Stimulated activated naive CD8-positive, alpha-beta T cell treated with anti-CD3 and anti-CD28 coated beads, Interleukin-15, amount 100 ng/mL, for 72 hours (primary cell): ENCODE measurements at regions not wholly inside any gene's neighbourhood (a gene's known extent, or its start where the extent isn't known, plus 50 kb on each side); places are given as distances from the start of the nearest gene placed in this dataset.
A peak's percentile ranks its signal among the peaks of the same experiment; 100 is the strongest.

ENCODE experiments used
- ATAC-seq: fragments of 150-1000 bp; cut with Tn5 transposase; 2 replicates; pipeline ENCODE4 v1.10.0; 2021; ENCODE audit warnings: mild to moderate bottlenecking, moderate library complexity
- DNase-seq, 2 donors: peaks; one replicate each; pipeline ENCODE4 v3.0.0; 2021 to 2022
- H3K27ac Mint-ChIP-seq, 2 donors: one replicate each; pipeline ENCODE4 v1.8.0; 2022; ENCODE audit warnings: mild to moderate bottlenecking in 2 of 2, mixed read lengths in 2 of 2, moderate library complexity in 2 of 2
- H3K27me3 Mint-ChIP-seq: one replicate; pipeline ENCODE4 v1.8.0; 2022; ENCODE audit warnings: mixed read lengths
- H3K4me1 Mint-ChIP-seq: one replicate; pipeline ENCODE4 v1.8.0; 2022; ENCODE audit warnings: mild to moderate bottlenecking, mixed read lengths
- H3K4me3 Mint-ChIP-seq, 2 donors: one replicate each; pipeline ENCODE4 v1.8.0; 2022; ENCODE audit warnings: mild to moderate bottlenecking in 2 of 2, mixed read lengths in 2 of 2, moderate library complexity in 1 of 2
- H3K9me3 Mint-ChIP-seq, 2 donors: one replicate each; pipeline ENCODE4 v1.8.0; 2022; ENCODE audit warnings: mixed read lengths in 2 of 2

DNA sequence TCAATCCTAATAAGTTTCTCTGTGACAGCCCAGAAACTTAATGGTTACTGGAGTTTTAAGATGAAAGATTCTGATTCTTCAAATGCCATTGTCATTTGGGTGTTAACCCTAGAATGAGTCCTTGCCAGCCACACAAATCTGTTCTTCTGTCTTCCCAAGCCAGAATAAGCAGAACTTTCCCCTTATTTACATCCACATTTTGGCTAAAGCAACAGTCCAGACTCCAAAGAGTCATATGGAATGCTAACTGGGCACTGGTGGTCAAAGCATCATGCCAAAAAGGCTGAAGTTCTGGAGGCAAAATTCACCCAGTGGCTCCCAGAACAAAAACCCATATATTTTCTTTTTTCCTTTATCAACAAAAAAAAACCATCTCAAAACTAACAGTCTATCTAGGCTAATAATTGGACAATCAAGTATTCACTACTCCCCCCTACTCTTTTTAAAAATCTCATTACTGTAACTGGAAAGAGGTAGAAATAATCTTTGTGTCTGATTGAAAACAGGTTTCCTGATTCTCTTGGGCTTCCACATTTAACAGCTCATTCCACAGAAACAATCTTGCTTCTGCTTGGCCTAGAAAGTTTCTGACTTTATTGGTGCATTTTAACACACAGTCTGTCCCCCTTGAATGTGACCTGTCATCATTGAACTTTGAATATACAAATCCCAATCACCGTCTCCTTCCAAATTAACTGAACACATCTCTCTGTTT is 89.6 kb upstream of the SETBP1 start:
- ATAC-seq = no peak
- Mint-ChIP-seq H3K4me1 (no peaks in the 10 kb centered on the region), H3K27ac (no peak overlapping the region), H3K4me3 (no peak overlapping the region), H3K9me3 (no peaks in the 10 kb centered on the region), H3K27me3 (no peaks in the 10 kb centered on the region)
- no peak for DNase-seq

GRCh38 chr18:44592639-44593038 is 88.0 kb upstream of the SETBP1 start:
- peaks cover 0 to 4% of the 10 kb centered on the region in 2 donors for H3K9me3 Mint-ChIP-seq
- H3K27ac Mint-ChIP-seq = no peak overlapping the region
- ATAC-seq = no peak
- no peaks in the 10 kb centered on the region for H3K27me3 Mint-ChIP-seq
- peaks cover 8% of the 10 kb centered on the region for H3K4me1 Mint-ChIP-seq
- H3K4me3 Mint-ChIP-seq = no peak overlapping the region
- no peak for DNase-seq

- Mint-ChIP-seq H3K4me1 (peaks cover 8% of the 10 kb centered on the region), H3K27me3 (no peaks in the 10 kb centered on the region), H3K9me3 (peaks cover 0 to 4% of the 10 kb centered on the region in 2 donors), H3K27ac (no peak overlapping the region), H3K4me3 (no peak overlapping the region)
- DNase-seq (no peak), ATAC-seq (no peak)
Measured at GRCh38 chr18:44594799-44595467, 85.8 kb upstream of the SETBP1 start.

DNA sequence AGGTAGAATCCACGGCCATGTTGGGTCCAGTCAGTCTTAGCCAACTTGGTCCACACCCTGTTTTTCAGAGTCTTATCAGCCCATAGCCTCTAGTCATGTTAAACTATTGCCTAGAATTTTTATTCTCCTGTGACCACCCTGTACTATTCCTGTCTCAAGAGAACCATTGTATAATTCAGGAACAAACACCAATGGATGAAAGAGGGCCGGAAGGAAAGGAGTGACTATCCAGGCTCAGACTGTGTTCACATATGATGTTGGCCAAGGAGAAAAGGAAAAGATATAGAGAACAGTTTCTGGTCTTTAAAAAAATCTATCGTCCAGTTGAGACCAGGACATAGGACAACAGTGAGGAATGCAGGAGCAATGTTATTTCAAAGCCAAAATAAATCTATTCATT is 82.9 kb upstream of the SETBP1 start:
- Mint-ChIP-seq H3K4me3 (no peak overlapping the region), H3K9me3 (peaks cover 0 to 4% of the 10 kb centered on the region in 2 donors), H3K4me1 (peaks cover 8% of the 10 kb centered on the region), H3K27ac (no peak overlapping the region), H3K27me3 (no peaks in the 10 kb centered on the region)
- DNase-seq (no peak), ATAC-seq (no peak)

DNA sequence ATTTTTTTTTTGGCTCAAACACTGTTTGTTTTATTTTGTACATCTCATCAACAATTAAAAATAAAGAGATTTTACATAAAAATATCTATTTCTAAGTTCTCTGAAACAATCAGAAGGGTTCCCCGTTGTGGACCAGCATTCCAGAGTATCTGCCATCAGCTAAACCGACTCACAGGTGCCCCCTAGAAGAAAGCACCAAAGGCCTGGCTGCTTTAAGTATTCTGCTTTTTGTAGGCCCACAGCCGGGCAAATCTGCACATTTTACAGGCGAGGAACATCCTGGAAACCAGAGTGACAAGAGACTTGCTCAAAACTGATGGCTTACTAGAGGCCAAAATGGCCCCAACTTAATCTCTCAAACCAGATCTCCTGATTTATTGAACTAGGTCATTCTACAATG is 82.2 kb upstream of the SETBP1 start:
- DNase-seq = no peak
- H3K27ac Mint-ChIP-seq = no peak overlapping the region
- peaks cover 0 to 4% of the 10 kb centered on the region in 2 donors for H3K9me3 Mint-ChIP-seq
- H3K27me3 Mint-ChIP-seq = no peaks in the 10 kb centered on the region
- no peak for ATAC-seq
- peaks cover 8% of the 10 kb centered on the region for H3K4me1 Mint-ChIP-seq
- H3K4me3 Mint-ChIP-seq = no peak overlapping the region

GRCh38 chr18:44599412-44599811 is 81.3 kb upstream of the SETBP1 start:
- DNase-seq = no peak
- peaks cover 8% of the 10 kb centered on the region for H3K4me1 Mint-ChIP-seq
- ATAC-seq = no peak
- H3K27me3 Mint-ChIP-seq = no peaks in the 10 kb centered on the region
- H3K4me3 Mint-ChIP-seq = no peak overlapping the region
- H3K9me3 Mint-ChIP-seq = peaks cover 0 to 4% of the 10 kb centered on the region in 2 donors
- peak overlapping the region in 1 of 2 donors; percentile 48 for H3K27ac Mint-ChIP-seq

DNA sequence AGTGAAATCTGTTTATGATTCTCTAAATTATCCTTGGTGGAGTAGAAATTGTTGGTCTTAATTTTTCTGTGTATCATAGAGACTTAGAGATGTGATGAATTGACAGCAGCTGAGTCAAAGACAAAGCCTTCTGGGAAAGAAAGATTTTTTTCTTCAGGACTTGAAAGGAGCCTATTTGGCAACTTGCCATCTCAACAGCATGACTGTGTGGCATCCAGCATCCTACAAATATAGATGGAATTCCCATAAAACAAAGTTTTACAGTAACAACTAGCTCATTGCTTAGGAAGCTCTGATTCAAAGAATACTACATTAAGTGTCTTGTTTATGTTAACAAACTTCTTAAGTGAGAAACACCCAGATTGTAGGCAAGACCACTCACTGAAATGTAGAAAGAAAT is 79.2 kb upstream of the SETBP1 start:
- Mint-ChIP-seq H3K4me1 (peaks cover 8% of the 10 kb centered on the region), H3K4me3 (no peak overlapping the region), H3K9me3 (peaks cover 0 to 4% of the 10 kb centered on the region in 2 donors), H3K27me3 (no peaks in the 10 kb centered on the region), H3K27ac (no peak overlapping the region)
- no peak for ATAC-seq
- no peak for DNase-seq

DNA sequence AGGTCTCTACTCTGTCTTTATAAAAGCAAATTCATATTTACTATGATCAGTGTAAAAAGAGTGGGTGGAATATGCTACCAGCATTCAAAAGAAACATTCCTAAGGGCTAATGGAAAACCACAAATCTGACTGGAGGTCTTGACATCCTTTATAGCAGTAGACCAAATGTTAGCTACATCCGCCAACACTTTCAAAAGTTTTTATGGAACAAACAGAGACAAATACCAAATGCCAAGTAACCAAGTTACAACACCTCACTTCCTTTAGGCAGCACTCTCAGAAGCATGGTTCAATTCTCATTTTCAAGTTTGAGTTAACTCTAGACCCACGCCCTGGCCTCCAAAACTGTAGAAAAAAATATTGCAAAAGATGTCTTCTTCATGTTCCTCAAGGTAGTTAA is 78.3 kb upstream of the SETBP1 start:
- H3K9me3 Mint-ChIP-seq = peaks cover 0 to 4% of the 10 kb centered on the region in 2 donors
- no peak for ATAC-seq
- peaks cover 7% of the 10 kb centered on the region for H3K27me3 Mint-ChIP-seq
- no peak overlapping the region for H3K27ac Mint-ChIP-seq
- no peak overlapping the region for H3K4me3 Mint-ChIP-seq
- H3K4me1 Mint-ChIP-seq = peaks cover under 1% of the 10 kb centered on the region
- no peak for DNase-seq

DNA sequence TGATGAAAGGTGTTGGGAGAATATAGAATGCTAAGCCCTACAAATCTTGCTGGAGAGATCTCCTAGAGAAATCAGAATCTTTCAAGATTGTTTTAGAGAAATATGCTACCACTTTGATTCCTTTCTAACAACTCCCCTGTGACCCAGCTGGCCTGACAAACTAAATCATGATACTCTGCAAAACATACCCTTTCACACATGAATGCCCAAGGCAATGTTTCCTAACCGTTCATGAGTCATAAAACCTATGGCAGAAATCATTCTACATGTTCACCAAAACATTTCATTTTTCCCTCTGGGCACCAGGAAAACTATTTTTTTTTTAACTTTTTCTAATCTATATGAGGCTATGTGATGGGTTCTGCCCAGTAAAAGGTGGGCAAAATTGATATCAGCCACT is 77.8 kb upstream of the SETBP1 start:
- DNase-seq (no peak), ATAC-seq (no peak)
- H3K27me3 Mint-ChIP-seq = peaks cover 9% of the 10 kb centered on the region
- H3K27ac Mint-ChIP-seq = no peak overlapping the region
- H3K4me1 Mint-ChIP-seq = no peaks in the 10 kb centered on the region
- H3K4me3 Mint-ChIP-seq = no peak overlapping the region
- H3K9me3 Mint-ChIP-seq = peaks cover 0 to 6% of the 10 kb centered on the region in 2 donors

DNA sequence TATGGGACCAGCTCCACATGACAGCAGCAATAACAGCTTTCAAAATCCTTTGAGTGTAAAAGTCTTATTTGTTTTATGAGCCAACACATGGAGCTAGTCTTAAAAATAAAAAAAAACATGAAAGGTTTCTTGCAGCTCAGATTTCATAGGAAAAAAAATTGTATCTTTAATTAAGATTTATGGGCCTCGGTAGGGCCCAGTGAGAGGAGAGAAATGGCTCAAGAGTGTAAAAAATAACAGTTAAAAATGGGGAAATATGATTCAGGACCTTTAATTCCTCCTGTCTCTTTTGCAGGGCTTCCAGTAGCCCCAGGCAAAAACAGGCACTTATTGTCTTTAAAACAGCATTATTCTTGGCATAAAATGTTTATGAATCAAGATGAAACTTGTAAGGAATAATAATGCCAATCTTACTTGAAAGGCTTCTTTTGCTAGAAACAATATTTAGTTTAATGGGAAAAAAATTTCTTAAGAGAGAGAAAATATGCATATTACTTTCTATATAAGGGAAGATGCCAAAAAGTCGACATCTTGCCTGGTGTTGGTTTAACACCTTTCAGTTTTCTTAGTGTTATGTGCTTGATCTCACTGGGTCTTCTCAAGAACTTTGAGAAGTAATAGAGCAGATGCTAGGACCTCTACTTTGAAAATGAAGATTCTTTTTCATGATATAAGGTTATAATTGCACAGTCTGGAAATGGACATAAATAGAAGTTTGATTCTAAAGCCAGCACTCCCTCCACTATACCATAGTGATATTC is 71.3 kb upstream of the SETBP1 start:
- Mint-ChIP-seq H3K9me3 (peaks cover 6% of the 10 kb centered on the region in 2 donors), H3K27ac (no peak overlapping the region), H3K27me3 (peaks cover 9% of the 10 kb centered on the region), H3K4me1 (no peaks in the 10 kb centered on the region), H3K4me3 (no peak overlapping the region)
- DNase-seq (no peak), ATAC-seq (no peak)

GRCh38 chr18:44620812-44621211 is 59.9 kb upstream of the SETBP1 start:
- ATAC-seq = no peak
- Mint-ChIP-seq H3K4me1 (no peaks in the 10 kb centered on the region), H3K27me3 (peaks cover 16% of the 10 kb centered on the region), H3K4me3 (no peak overlapping the region), H3K27ac (no peak overlapping the region), H3K9me3 (peaks cover 0 to 21% of the 10 kb centered on the region in 2 donors)
- no peak for DNase-seq

DNA sequence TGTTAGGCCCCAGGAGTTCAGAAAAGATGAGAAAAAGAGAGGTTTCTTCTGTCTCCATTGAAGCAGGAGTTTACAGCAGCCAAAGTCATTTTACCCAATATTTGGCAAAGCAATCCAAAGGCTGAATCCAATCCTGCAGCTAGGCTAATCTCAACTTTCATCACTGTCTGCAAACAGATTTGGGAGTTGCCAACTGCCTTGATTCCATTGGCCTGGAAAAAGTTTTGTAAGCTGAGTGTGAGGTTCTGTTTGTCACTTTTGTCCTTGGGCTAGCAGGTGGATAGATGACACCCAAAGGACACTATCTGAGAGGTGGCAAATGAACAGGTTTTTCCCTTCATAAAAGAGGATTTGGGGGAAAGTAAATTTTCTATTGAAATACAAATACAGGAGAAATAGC is 56.6 kb upstream of the SETBP1 start:
- peaks cover 0 to 5% of the 10 kb centered on the region in 2 donors for H3K9me3 Mint-ChIP-seq
- no peak for ATAC-seq
- H3K27me3 Mint-ChIP-seq = no peaks in the 10 kb centered on the region
- no peaks in the 10 kb centered on the region for H3K4me1 Mint-ChIP-seq
- DNase-seq = no peak
- no peak overlapping the region for H3K4me3 Mint-ChIP-seq
- no peak overlapping the region for H3K27ac Mint-ChIP-seq

- DNase-seq = no peak
- H3K27me3 Mint-ChIP-seq = no peaks in the 10 kb centered on the region
- no peak for ATAC-seq
- H3K9me3 Mint-ChIP-seq = no peaks in the 10 kb centered on the region
- no peak overlapping the region for H3K4me3 Mint-ChIP-seq
- no peak overlapping the region for H3K27ac Mint-ChIP-seq
- H3K4me1 Mint-ChIP-seq = no peaks in the 10 kb centered on the region
Measured at GRCh38 chr18:44625386-44625785, 55.3 kb upstream of the SETBP1 start.

GRCh38 chr18:44626236-44626635 is 54.5 kb upstream of the SETBP1 start:
- H3K4me1 Mint-ChIP-seq = no peaks in the 10 kb centered on the region
- no peaks in the 10 kb centered on the region for H3K27me3 Mint-ChIP-seq
- ATAC-seq (no peak), DNase-seq (no peak)
- no peak overlapping the region for H3K27ac Mint-ChIP-seq
- H3K4me3 Mint-ChIP-seq = no peak overlapping the region
- H3K9me3 Mint-ChIP-seq = peaks cover 3% of the 10 kb centered on the region in 2 donors

DNA sequence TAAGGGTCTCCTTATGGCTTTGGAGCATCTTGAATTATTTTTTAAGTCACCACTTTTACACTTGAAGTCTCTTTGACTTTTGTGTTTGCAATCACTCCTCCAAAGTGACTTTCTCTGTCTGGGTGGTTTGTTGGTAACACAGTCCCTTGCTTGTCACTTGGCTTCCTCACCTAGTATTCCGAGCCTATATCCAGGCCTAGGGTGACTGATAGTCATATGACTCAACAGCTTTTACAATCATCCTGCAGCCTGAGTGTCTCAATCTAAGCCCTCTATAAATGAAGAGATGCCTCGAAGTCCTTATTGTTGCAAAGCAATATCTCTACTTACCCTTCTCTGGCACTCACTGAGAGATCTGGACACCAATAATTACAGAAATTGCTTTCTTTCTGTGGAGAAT is 53.9 kb upstream of the SETBP1 start:
- no peaks in the 10 kb centered on the region for H3K27me3 Mint-ChIP-seq
- ATAC-seq = no peak
- no peak overlapping the region for H3K27ac Mint-ChIP-seq
- H3K9me3 Mint-ChIP-seq = peaks cover 5 to 6% of the 10 kb centered on the region in 2 donors
- no peak for DNase-seq
- no peak overlapping the region for H3K4me3 Mint-ChIP-seq
- no peaks in the 10 kb centered on the region for H3K4me1 Mint-ChIP-seq

DNA sequence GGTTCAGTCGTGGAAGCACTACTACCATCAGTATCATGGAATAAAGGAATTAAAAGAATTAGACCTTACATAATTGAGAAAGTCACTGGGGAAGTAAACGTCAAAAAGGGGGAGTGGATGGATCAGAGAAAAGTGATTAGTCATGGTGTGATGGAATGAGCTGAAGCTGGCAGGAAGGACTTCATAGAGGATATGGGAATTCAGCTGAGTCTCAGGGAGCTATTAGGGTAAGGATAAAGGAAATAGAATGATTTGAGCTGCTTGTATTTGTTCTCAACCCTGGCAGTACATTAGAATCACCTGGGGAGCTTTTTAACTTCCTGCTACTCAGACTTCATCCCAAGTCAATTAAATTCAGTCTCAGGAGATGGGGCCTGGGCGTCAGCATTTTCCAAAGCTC is 53.4 kb upstream of the SETBP1 start:
- peaks cover 5 to 6% of the 10 kb centered on the region in 2 donors for H3K9me3 Mint-ChIP-seq
- no peak for DNase-seq
- no peaks in the 10 kb centered on the region for H3K4me1 Mint-ChIP-seq
- no peak overlapping the region for H3K4me3 Mint-ChIP-seq
- H3K27ac Mint-ChIP-seq = peak overlapping the region in 1 of 2 donors; percentile 36
- H3K27me3 Mint-ChIP-seq = no peaks in the 10 kb centered on the region
- ATAC-seq = no peak
